Spleen (tissue), 7 donors: ENCODE measurements at regions not wholly inside any gene's neighbourhood (a gene's known extent, or its start where the extent isn't known, plus 50 kb on each side); places are given as distances from the start of the nearest gene placed in this dataset.

Experiments used
- CTCF ChIP-seq, 11 experiments: fragments of 200-600 bp in 7 of 11; fragments of 450-650 bp in 4 of 11; sonication (generic) in 4 of 11; IDR thresholded peaks in 8 of 11; conservative IDR thresholded peaks in 3 of 11; 1 replicate in 7 of 11; 2 replicates in 4 of 11; pipeline versions ENCODE4 v1.4.0 to v1.8.0; 2016 to 2021; ENCODE audit warnings: antibody characterized with exemption in 11 of 11, inconsistent platforms in 4 of 11, mild to moderate bottlenecking in 1 of 11
- POLR2A ChIP-seq, 3 donors: fragments of 450-650 bp; IDR thresholded peaks; one replicate each; pipeline ENCODE4 v1.5.1; 2017; ENCODE audit warnings: antibody characterized with exemption in 3 of 3, mild to moderate bottlenecking in 1 of 3
- donor health status: DM: no; HTN: no; CAD: no; lungs with moderate emphysema.
- donor health status: DM: no; HTN: no; CAD: no.
- donor health status: DM: no; HTN: no; CAD: no.

- no peak for TF ChIP-seq CTCF (IDR thresholded peaks at IDR 0.05 in 8 of 11, conservative IDR thresholded peaks at IDR 0.05 in 3 of 11)
- no peak for TF ChIP-seq POLR2A (IDR thresholded peaks at IDR 0.05)
These were observed 2023.3 kb upstream of the PCDH20 start for GRCh38 chr13:63438951-63439350.
